Astrocyte of the cerebellum (primary cell): ENCODE measurements at regions not wholly inside any gene's neighbourhood (a gene's known extent, or its start where the extent isn't known, plus 50 kb on each side); places are given as distances from the start of the nearest gene placed in this dataset.

Experiments used
- DNase-seq: peaks from one replicate; pipeline ENCODE4 v3.0.0-alpha.2; 2011; ENCODE audit warnings: low read depth
- H3K4me3 ChIP-seq: 2 replicates; pipeline ENCODE4 v1.5.1; 2011; ENCODE audit warnings: mild to moderate bottlenecking, low read depth, low read length, moderate library complexity
- CTCF ChIP-seq: IDR thresholded peaks from 2 replicates; pipeline ENCODE4 v1.5.1; 2012; ENCODE audit warnings: low read length, low read depth, moderate library complexity, mild to moderate bottlenecking; ENCODE audit errors: missing control alignments
- in situ Hi-C: cut with HindIII; loops from 2 replicates; pipeline ENCODE4 v1.10.0; 2017; ENCODE audit warnings: low sequenced_read_pairs

DNA sequence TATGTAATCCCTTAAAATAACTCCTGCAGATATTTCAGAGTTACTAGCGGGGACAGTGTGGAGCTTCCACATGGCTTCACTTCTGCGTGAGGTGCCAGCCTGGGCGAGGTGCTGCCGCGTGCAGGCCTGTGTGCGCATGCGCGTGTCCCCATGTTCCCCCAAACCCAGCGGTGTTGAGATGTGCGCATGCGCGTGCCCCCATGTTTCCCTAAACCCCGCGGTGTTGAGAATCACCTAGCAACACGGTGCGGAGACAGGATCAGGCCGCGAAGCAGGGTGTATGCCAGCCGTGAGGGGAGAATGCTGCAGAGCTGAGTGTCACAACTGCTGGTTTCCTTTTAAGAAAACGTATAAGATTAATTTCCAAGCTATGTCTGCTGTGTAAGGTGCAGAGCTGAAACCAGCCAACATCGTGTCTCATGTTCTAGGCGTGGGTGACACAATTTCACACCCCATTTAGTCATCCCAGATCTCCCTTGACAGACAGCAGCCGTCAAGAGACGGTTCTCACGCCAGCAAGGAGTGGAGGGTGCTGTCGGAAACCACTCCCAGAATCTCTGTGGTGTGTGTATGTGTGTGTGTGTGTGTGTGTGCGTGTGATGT lies 71.9 kb upstream of the ADARB2 start:
- H3K4me3 ChIP-seq: no peak overlapping the region
- in situ Hi-C loops: no loop called here
- no peak for DNase-seq
- TF ChIP-seq CTCF: no peak

DNA sequence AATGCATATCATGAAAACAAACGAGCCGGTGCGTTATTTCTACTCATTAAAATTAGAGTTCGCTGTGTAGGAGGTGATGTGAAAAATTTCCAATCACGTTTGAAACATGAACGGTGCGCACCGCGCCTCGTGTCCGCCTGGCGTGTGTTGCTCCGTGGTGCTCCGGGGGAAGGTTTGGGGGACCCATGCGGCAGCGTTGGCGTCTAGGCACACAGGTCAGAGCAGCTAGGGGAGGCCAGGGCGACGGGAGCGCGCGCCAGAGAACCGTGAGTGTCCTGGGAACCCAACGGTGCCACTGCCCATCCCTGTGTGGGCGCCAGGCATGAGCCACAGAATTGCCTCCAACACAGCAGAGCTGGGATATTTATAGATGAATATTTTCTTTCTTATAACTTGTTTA lies 70.6 kb upstream of the ADARB2 start:
- no peak for DNase-seq
- in situ Hi-C loops: no loop called here
- H3K4me3 ChIP-seq: no peak overlapping the region
- TF ChIP-seq CTCF: no peak

GRCh38 chr10:1807196-1807595 lies 69.9 kb upstream of the ADARB2 start:
- DNase-seq: no peak
- TF ChIP-seq CTCF: no peak
- no peak overlapping the region for H3K4me3 ChIP-seq
- in situ Hi-C loops: no loop called here

DNA sequence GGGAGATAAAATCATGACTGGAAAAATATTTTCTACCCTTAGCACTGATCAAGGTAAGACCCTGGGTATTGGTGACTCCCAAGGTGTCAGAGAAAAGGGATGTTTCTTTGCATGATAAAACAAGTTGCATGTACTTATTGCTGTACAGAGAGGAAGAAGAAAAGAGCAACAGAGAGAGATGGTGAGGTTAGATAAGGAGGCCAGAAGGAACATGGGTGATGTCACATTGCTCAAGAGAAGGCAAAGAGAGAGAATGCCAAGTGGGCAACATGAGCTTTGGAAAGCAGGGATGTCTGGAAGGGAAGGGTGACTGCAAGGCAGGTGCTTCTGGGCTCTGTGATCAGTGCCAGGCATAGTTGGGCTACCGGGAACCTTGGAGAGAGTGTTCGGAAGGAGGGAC lies 65.1 kb upstream of the ADARB2 start:
- DNase-seq: no peak
- no peak for TF ChIP-seq CTCF
- in situ Hi-C loops: no loop called here
- no peak overlapping the region for H3K4me3 ChIP-seq

DNA sequence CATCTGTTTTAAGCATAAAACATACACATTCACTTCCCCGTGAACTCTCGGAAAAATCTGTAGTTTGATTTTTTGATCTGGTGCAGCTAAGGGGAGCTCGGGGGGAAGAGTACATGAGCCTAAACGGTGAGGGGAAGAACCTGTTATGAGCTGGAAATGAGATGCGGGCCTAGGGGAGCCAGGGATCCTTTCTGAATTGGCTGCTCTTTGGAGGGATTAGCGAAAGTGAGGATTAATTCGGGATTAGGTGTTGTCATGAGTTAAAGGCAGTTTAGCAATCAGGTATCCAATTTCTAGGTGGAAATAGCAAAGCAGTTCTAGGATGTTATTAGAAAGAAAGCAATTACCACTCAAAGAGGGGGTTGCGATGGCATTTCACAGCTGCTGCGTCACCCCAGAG lies 51.1 kb upstream of the ADARB2 start:
- no peak for TF ChIP-seq CTCF
- no peak overlapping the region for H3K4me3 ChIP-seq
- in situ Hi-C loops: no loop called here
- no peak for DNase-seq
